ENCODE measurements at regions not wholly inside any gene's neighbourhood (a gene's known extent, or its start where the extent isn't known, plus 50 kb on each side); places are given as distances from the start of the nearest gene placed in this dataset.

DNA sequence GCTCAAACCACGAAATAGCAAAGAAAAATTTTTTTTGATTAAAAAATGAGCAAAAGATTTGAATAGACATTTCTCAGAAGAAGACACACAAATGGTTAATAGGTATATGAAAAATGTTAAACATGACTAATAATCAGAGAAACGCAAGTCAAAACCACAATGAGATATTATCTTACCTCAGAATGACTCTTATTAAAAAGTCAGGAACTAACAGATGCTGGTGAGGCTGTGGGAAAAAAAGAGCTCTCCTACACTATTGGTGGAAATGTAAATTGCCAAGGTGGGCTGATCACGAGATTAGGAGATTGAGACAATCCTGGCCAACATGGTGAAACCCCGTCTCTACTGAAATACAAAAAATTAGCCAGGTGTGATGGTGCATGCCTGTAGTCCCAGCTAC lies 315.5 kb upstream of the FLRT2 start:
- H3K4me3 ChIP-seq (ENCODE audit: low read length): no peak overlapping the region
- Mint-ChIP-seq H3K4me1 (peaks cover 0 to 6% of the 10 kb centered on the region in 2 donors), H3K27me3 (ENCODE audit: low read depth in 2 of 2) (no peaks in the 10 kb centered on the region), H3K36me3 (peaks cover 7% of the 10 kb centered on the region), H3K9me3 (peaks cover 2 to 6% of the 10 kb centered on the region in 2 donors), H3K27ac (no peak overlapping the region), H3K4me3 (no peak overlapping the region)
- 50% methylated on average over 2 of the region's 4 CpGs for WGBS (ENCODE audit: insufficient coverage)
- TF ChIP-seq CTCF (IDR thresholded peaks at IDR 0.05): no peak
- no peaks in the 10 kb centered on the region for H3K36me3 ChIP-seq (ENCODE audit: control insufficient read depth, insufficient read depth, low read length)
- H3K9me3 ChIP-seq (ENCODE audit: control insufficient read depth, insufficient read depth, low read length): no peaks in the 10 kb centered on the region
- intact Hi-C loops (cut with micrococcal nuclease): no loop called here
- ATAC-seq (no peak), DNase-seq (no peak)
- no peak overlapping the region for H3K27ac ChIP-seq (ENCODE audit: low read length)
- H3K4me1 ChIP-seq (ENCODE audit: control insufficient read depth, insufficient read depth, low read length): no peaks in the 10 kb centered on the region
- H3K27me3 ChIP-seq (ENCODE audit: control insufficient read depth, insufficient read depth, low read length): no peaks in the 10 kb centered on the region

DNA sequence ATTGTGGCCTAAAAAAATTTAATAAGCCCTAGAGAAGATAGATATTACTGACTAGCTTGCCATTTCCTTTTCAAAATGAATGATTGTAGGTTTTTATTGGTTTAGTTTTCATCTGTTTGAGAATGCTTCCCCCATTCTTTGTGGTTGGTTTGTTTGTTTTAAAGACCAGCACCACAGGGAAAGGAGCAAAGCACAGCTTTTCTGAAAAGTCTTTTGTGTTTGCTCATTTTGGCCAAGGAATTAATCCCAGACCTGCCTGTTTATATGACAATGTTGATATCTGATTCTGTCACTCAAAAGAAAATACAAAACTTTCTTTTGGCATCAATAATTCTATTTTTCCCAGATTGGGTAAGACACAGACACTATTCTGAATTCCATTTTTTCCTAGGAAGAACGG lies 312.5 kb upstream of the FLRT2 start:
- intact Hi-C loops (cut with micrococcal nuclease): no loop called here
- TF ChIP-seq CTCF (IDR thresholded peaks at IDR 0.05): no peak
- Mint-ChIP-seq H3K9me3 (peaks cover 2 to 9% of the 10 kb centered on the region in 2 donors), H3K27me3 (ENCODE audit: low read depth in 2 of 2) (peaks cover 0 to under 1% of the 10 kb centered on the region in 2 donors), H3K4me1 (no peaks in the 10 kb centered on the region), H3K36me3 (peaks cover 7% of the 10 kb centered on the region), H3K4me3 (no peak overlapping the region), H3K27ac (no peak overlapping the region)
- H3K4me1 ChIP-seq (ENCODE audit: control insufficient read depth, insufficient read depth, low read length): no peaks in the 10 kb centered on the region
- H3K27me3 ChIP-seq (ENCODE audit: control insufficient read depth, insufficient read depth, low read length): no peaks in the 10 kb centered on the region
- no peak overlapping the region for H3K4me3 ChIP-seq (ENCODE audit: low read length)
- ATAC-seq (no peak), DNase-seq (no peak)
- H3K27ac ChIP-seq (ENCODE audit: low read length): no peak overlapping the region
- no peaks in the 10 kb centered on the region for H3K36me3 ChIP-seq (ENCODE audit: control insufficient read depth, insufficient read depth, low read length)
- no CpG with 5 or more reads among the region's 1 CpG for WGBS (ENCODE audit: insufficient coverage)
- no peaks in the 10 kb centered on the region for H3K9me3 ChIP-seq (ENCODE audit: control insufficient read depth, insufficient read depth, low read length)

GRCh38 chr14:85218982-85219381 lies 311.0 kb upstream of the FLRT2 start:
- H3K4me1 ChIP-seq (ENCODE audit: control insufficient read depth, insufficient read depth, low read length): no peaks in the 10 kb centered on the region
- Mint-ChIP-seq H3K4me3 (no peak overlapping the region), H3K27me3 (ENCODE audit: low read depth in 2 of 2) (peaks cover 0 to 6% of the 10 kb centered on the region in 2 donors), H3K36me3 (no peaks in the 10 kb centered on the region), H3K27ac (no peak overlapping the region), H3K9me3 (peaks cover 0 to 6% of the 10 kb centered on the region in 2 donors), H3K4me1 (no peaks in the 10 kb centered on the region)
- H3K9me3 ChIP-seq (ENCODE audit: control insufficient read depth, insufficient read depth, low read length): no peaks in the 10 kb centered on the region
- DNase-seq: no peak
- no peak for TF ChIP-seq CTCF (IDR thresholded peaks at IDR 0.05)
- no peaks in the 10 kb centered on the region for H3K27me3 ChIP-seq (ENCODE audit: control insufficient read depth, insufficient read depth, low read length)
- no peaks in the 10 kb centered on the region for H3K36me3 ChIP-seq (ENCODE audit: control insufficient read depth, insufficient read depth, low read length)
- H3K27ac ChIP-seq (ENCODE audit: low read length): no peak overlapping the region
- no peak for ATAC-seq
- intact Hi-C loops (cut with micrococcal nuclease): no loop called here
- no peak overlapping the region for H3K4me3 ChIP-seq (ENCODE audit: low read length)

GRCh38 chr14:85221832-85222231 lies 308.1 kb upstream of the FLRT2 start:
- Mint-ChIP-seq H3K36me3 (no peaks in the 10 kb centered on the region), H3K4me3 (no peak overlapping the region), H3K4me1 (no peaks in the 10 kb centered on the region), H3K27me3 (ENCODE audit: low read depth in 2 of 2) (peaks cover 0 to 6% of the 10 kb centered on the region in 2 donors), H3K27ac (no peak overlapping the region), H3K9me3 (peaks cover 0 to 4% of the 10 kb centered on the region in 2 donors)
- Histone ChIP-seq H3K36me3 (ENCODE audit: control insufficient read depth, insufficient read depth, low read length) (no peaks in the 10 kb centered on the region), H3K4me3 (ENCODE audit: low read length) (no peak overlapping the region), H3K27ac (ENCODE audit: low read length) (no peak overlapping the region), H3K9me3 (ENCODE audit: control insufficient read depth, insufficient read depth, low read length) (no peaks in the 10 kb centered on the region), H3K27me3 (ENCODE audit: control insufficient read depth, insufficient read depth, low read length) (no peaks in the 10 kb centered on the region), H3K4me1 (ENCODE audit: control insufficient read depth, insufficient read depth, low read length) (no peaks in the 10 kb centered on the region)
- TF ChIP-seq CTCF (IDR thresholded peaks at IDR 0.05): no peak
- intact Hi-C loops (cut with micrococcal nuclease): no loop called here
- DNase-seq (no peak), ATAC-seq (no peak)
- 80% methylated on average over 2 of the region's 3 CpGs for WGBS (ENCODE audit: insufficient coverage)

All from natural killer cell (primary cell).